GM23338 (cell line): ENCODE measurements at regions not wholly inside any gene's neighbourhood (a gene's known extent, or its start where the extent isn't known, plus 50 kb on each side); places are given as distances from the start of the nearest gene placed in this dataset.

Experiments
- ATAC-seq: fragments of 200-7000 bp; cut with Tn5 transposase; 3 replicates; pipeline ENCODE4 v1.9.1; 2020
- DNase-seq: peaks from one replicate; pipeline ENCODE4 v3.0.0-alpha.2; 2015; ENCODE audit warnings: low spot score
- H2AFZ ChIP-seq: fragments of 200-600 bp; sonication (generic); 2 replicates; pipeline ENCODE4 v1.8.0; 2016; ENCODE audit warnings: antibody characterized with exemption, mild to moderate bottlenecking, moderate library complexity
- H3F3A ChIP-seq: fragments of 200-600 bp; sonication (generic); replicated peaks from 2 replicates; pipeline ENCODE4 v1.8.0; 2017; ENCODE audit warnings: antibody characterized with exemption, mixed run types, low read depth
- H3K27ac ChIP-seq: fragments of 200-600 bp; sonication (generic); 2 replicates; pipeline ENCODE4 v1.6.1; 2016; ENCODE audit warnings: low read depth
- H3K27me3 ChIP-seq: fragments of 200-600 bp; sonication (generic); 2 replicates; pipeline ENCODE4 v1.8.0; 2016; ENCODE audit warnings: mild to moderate bottlenecking, mixed run types, moderate library complexity; ENCODE audit not compliant: insufficient read depth
- H3K36me3 ChIP-seq: fragments of 200-600 bp; sonication (generic); 2 replicates; pipeline ENCODE4 v1.8.0; 2016; ENCODE audit warnings: mild to moderate bottlenecking; ENCODE audit not compliant: insufficient read depth
- H3K4me1 ChIP-seq: fragments of 200-600 bp; sonication (generic); 2 replicates; pipeline ENCODE4 v1.8.0; 2016; ENCODE audit warnings: mild to moderate bottlenecking, moderate library complexity; ENCODE audit not compliant: insufficient read depth
- H3K4me2 ChIP-seq: fragments of 200-600 bp; sonication (generic); 2 replicates; pipeline ENCODE4 v1.7.1; 2017; ENCODE audit warnings: mixed run types
- H3K4me3 ChIP-seq: fragments of 200-600 bp; sonication (generic); 2 replicates; pipeline ENCODE4 v1.6.1; 2016; ENCODE audit warnings: mixed run types
- H3K79me2 ChIP-seq: fragments of 200-600 bp; sonication (generic); replicated peaks from 2 replicates; pipeline ENCODE4 v1.8.0; 2017; ENCODE audit warnings: mild to moderate bottlenecking; ENCODE audit not compliant: insufficient read depth
- H3K9me2 ChIP-seq: fragments of 200-600 bp; sonication (generic); 2 replicates; pipeline ENCODE4 v1.8.0; 2017; ENCODE audit not compliant: insufficient read depth
- H4K20me1 ChIP-seq: fragments of 200-600 bp; sonication (generic); replicated peaks from 2 replicates; pipeline ENCODE4 v1.8.0; 2017; ENCODE audit warnings: mild to moderate bottlenecking; ENCODE audit not compliant: insufficient read depth
- H3K27ac Mint-ChIP-seq: 2 replicates; pipeline ENCODE4 v1.8.0; 2020; ENCODE audit warnings: inconsistent platforms, mild to moderate bottlenecking, moderate library complexity, mixed read lengths
- H3K27me3 Mint-ChIP-seq: 3 replicates; pipeline ENCODE4 v1.8.0; 2022; ENCODE audit warnings: low read depth, mild to moderate bottlenecking, moderate library complexity, mixed read lengths, inconsistent platforms; ENCODE audit not compliant: insufficient read depth, poor library complexity
- H3K36me3 Mint-ChIP-seq: 3 replicates; pipeline ENCODE4 v1.8.0; 2021; ENCODE audit warnings: low read depth, mild to moderate bottlenecking, inconsistent platforms, moderate library complexity, mixed read lengths
- H3K4me1 Mint-ChIP-seq: 3 replicates; pipeline ENCODE4 v1.8.0; 2020; ENCODE audit warnings: mild to moderate bottlenecking, inconsistent platforms, mixed read lengths
- H3K4me3 Mint-ChIP-seq: 3 replicates; pipeline ENCODE4 v1.8.0; 2021; ENCODE audit warnings: moderate library complexity, mild to moderate bottlenecking, inconsistent platforms, mixed read lengths
- H3K9me3 Mint-ChIP-seq: 3 replicates; pipeline ENCODE4 v1.8.0; 2020; ENCODE audit warnings: moderate library complexity, mild to moderate bottlenecking, inconsistent platforms, mixed read lengths
- CREB1 ChIP-seq: fragments of 250-450 bp; sonication (Bioruptor Pico); IDR thresholded peaks from 2 replicates; pipeline ENCODE4 v1.5.0; 2020; ENCODE audit warnings: low read depth, mild to moderate bottlenecking, moderate library complexity
- CTCF ChIP-seq, 2 experiments: fragments of 200-600 bp in 1 of 2; sonication (generic) in 1 of 2; conservative IDR thresholded peaks; 2 replicates each; pipeline versions ENCODE4 v1.5.1 to v1.6.1; 2016 to 2017; ENCODE audit warnings: antibody characterized with exemption in 2 of 2, low read depth in 2 of 2, mild to moderate bottlenecking in 2 of 2, moderate library complexity in 1 of 2
- ETS1 ChIP-seq: IDR thresholded peaks from 2 replicates; pipeline ENCODE4 v1.6.1; 2016; ENCODE audit warnings: antibody characterized with exemption
- EZH2 ChIP-seq: fragments of 200-600 bp; sonication (generic); IDR thresholded peaks from one replicate; pipeline ENCODE4 v1.8.0; 2017; ENCODE audit warnings: antibody characterized with exemption, mild to moderate bottlenecking, low read depth; ENCODE audit not compliant: unreplicated experiment
- EZH2phosphoT487 ChIP-seq: fragments of 200-600 bp; sonication (generic); IDR thresholded peaks from one replicate; pipeline ENCODE4 v1.8.1; 2018; ENCODE audit warnings: antibody characterized with exemption; ENCODE audit not compliant: unreplicated experiment
- JUNB ChIP-seq: IDR thresholded peaks from one replicate; pipeline ENCODE4 v1.6.1; 2016; ENCODE audit warnings: antibody characterized with exemption; ENCODE audit not compliant: unreplicated experiment
- POLR2AphosphoS5 ChIP-seq: IDR thresholded peaks from 2 replicates; pipeline ENCODE4 v1.6.1; 2016; ENCODE audit warnings: antibody characterized with exemption, low read depth
- REST ChIP-seq: IDR thresholded peaks from one replicate; pipeline ENCODE4 v1.6.1; 2018; ENCODE audit warnings: antibody characterized with exemption; ENCODE audit not compliant: unreplicated experiment
- ZNF114 ChIP-seq: fragments of 250-450 bp; sonication (Bioruptor Pico); IDR thresholded peaks from 2 replicates; pipeline ENCODE4 v1.5.0; 2020; ENCODE audit warnings: mild to moderate bottlenecking, moderate library complexity
- ZNF331 ChIP-seq: fragments of 250-450 bp; sonication (Bioruptor Pico); IDR thresholded peaks from 2 replicates; pipeline ENCODE4 v1.5.0; 2020; ENCODE audit warnings: low read depth, mild to moderate bottlenecking, moderate library complexity

GRCh38 chr2:4346628-4347027 lies 643.3 kb downstream of the DCDC2C start:
- no peak overlapping the region for H3K27ac Mint-ChIP-seq
- no peak overlapping the region for H3K4me2 ChIP-seq
- no peak overlapping the region for H3K4me3 Mint-ChIP-seq
- no peak overlapping the region for H3K4me3 ChIP-seq
- no peaks in the 10 kb centered on the region for H4K20me1 ChIP-seq
- H3K4me1 Mint-ChIP-seq = no peaks in the 10 kb centered on the region
- peaks cover 72% of the 10 kb centered on the region for H3K9me3 Mint-ChIP-seq
- ATAC-seq (no peak), DNase-seq (no peak)
- H3K79me2 ChIP-seq = no peaks in the 10 kb centered on the region
- no peaks in the 10 kb centered on the region for H3F3A ChIP-seq
- H3K27me3 ChIP-seq = no peaks in the 10 kb centered on the region
- H3K9me2 ChIP-seq = no peaks in the 10 kb centered on the region
- H3K4me1 ChIP-seq = no peaks in the 10 kb centered on the region
- peaks cover 7% of the 10 kb centered on the region; the same call in 1 of the 2 replicates for H3K36me3 ChIP-seq
- peaks cover 2% of the 10 kb centered on the region for H3K27me3 Mint-ChIP-seq
- no peak overlapping the region for H2AFZ ChIP-seq
- H3K27ac ChIP-seq = no peak overlapping the region
- TF ChIP-seq CREB1 (CRISPR knock-in tag) = no peak
- no peak for TF ChIP-seq REST
- TF ChIP-seq ZNF331 = no peak
- no peak for TF ChIP-seq POLR2AphosphoS5
- no peak for TF ChIP-seq ZNF114 (CRISPR knock-in tag)
- no peak for TF ChIP-seq EZH2
- no peak for TF ChIP-seq EZH2phosphoT487
- no peak for TF ChIP-seq JUNB
- TF ChIP-seq ETS1 = no peak
- TF ChIP-seq CTCF (conservative IDR thresholded peaks at IDR 0.05; ENCODE audit: low read depth in 2 of 2) = no peak
- H3K36me3 Mint-ChIP-seq = peaks cover 9% of the 10 kb centered on the region; the same call in 2 of the 3 replicates

- TF ChIP-seq CTCF (conservative IDR thresholded peaks at IDR 0.05; ENCODE audit: low read depth in 2 of 2) = no peak
- H3K4me1 ChIP-seq = no peaks in the 10 kb centered on the region
- H3K27ac Mint-ChIP-seq = no peak overlapping the region
- H3K4me2 ChIP-seq = no peak overlapping the region
- H3K9me2 ChIP-seq = no peaks in the 10 kb centered on the region
- no peak overlapping the region for H3K4me3 ChIP-seq
- no peaks in the 10 kb centered on the region for H3K36me3 ChIP-seq
- no peak overlapping the region for H3K27ac ChIP-seq
- H3F3A ChIP-seq = no peaks in the 10 kb centered on the region
- peaks cover 63% of the 10 kb centered on the region for H3K9me3 Mint-ChIP-seq
- H3K27me3 ChIP-seq = no peaks in the 10 kb centered on the region
- H3K79me2 ChIP-seq = no peaks in the 10 kb centered on the region
- no peaks in the 10 kb centered on the region for H4K20me1 ChIP-seq
- no peaks in the 10 kb centered on the region for H3K36me3 Mint-ChIP-seq
- H2AFZ ChIP-seq = no peak overlapping the region
- ATAC-seq (no peak), DNase-seq (no peak)
- no peak overlapping the region for H3K4me3 Mint-ChIP-seq
- peaks cover 6% of the 10 kb centered on the region for H3K27me3 Mint-ChIP-seq
- no peaks in the 10 kb centered on the region for H3K4me1 Mint-ChIP-seq
Observed at GRCh38 chr2:4353668-4354067, 650.3 kb downstream of the DCDC2C start.
